Rectal smooth muscle tissue (tissue), 1 donor: ENCODE measurements at regions not wholly inside any gene's neighbourhood (a gene's known extent, or its start where the extent isn't known, plus 50 kb on each side); places are given as distances from the start of the nearest gene placed in this dataset.

Source experiments
- H3K27ac ChIP-seq: one replicate; pipeline ENCODE4 v1.7.0; 2013; ENCODE audit warnings: low read depth, low read length, inconsistent platforms
- H3K27me3 ChIP-seq: one replicate; pipeline ENCODE4 v1.7.0; 2013; ENCODE audit warnings: low read length; ENCODE audit not compliant: control insufficient read depth, insufficient read depth
- H3K36me3 ChIP-seq: one replicate; pipeline ENCODE4 v1.7.0; 2013; ENCODE audit warnings: low read length; ENCODE audit not compliant: control insufficient read depth, insufficient read depth
- H3K4me1 ChIP-seq: one replicate; pipeline ENCODE4 v1.7.0; 2013; ENCODE audit warnings: low read length; ENCODE audit not compliant: control insufficient read depth, insufficient read depth
- H3K4me3 ChIP-seq: one replicate; pipeline ENCODE4 v1.7.0; 2013; ENCODE audit warnings: low read length
- H3K9ac ChIP-seq: one replicate; pipeline ENCODE4 v1.7.0; 2013; ENCODE audit warnings: low read length

DNA sequence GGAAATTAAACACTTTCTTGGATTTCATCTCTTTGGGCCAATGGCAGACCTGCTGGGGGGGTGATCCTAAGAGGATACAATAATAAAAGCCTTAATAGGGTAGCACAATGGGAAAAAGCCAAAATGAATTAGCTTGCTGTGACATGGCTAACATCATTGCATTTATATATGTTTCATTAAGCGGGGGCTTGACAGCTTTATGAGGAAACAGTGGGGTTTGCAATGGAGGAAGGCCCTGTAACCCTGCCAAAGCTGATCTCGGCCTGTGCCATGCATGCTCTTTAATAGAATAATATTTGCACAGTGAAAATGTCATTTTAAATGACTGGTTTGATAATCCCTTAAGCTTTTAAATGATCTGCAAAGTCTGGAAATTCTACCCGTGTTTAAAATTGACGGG lies 291.5 kb downstream of the SLC4A3 start:
- H3K27ac ChIP-seq, result no peak overlapping the region
- no peak overlapping the region for H3K9ac ChIP-seq
- H3K36me3 ChIP-seq, result no peaks in the 10 kb centered on the region
- no peaks in the 10 kb centered on the region for H3K27me3 ChIP-seq
- no peak overlapping the region for H3K4me3 ChIP-seq
- no peaks in the 10 kb centered on the region for H3K4me1 ChIP-seq

DNA sequence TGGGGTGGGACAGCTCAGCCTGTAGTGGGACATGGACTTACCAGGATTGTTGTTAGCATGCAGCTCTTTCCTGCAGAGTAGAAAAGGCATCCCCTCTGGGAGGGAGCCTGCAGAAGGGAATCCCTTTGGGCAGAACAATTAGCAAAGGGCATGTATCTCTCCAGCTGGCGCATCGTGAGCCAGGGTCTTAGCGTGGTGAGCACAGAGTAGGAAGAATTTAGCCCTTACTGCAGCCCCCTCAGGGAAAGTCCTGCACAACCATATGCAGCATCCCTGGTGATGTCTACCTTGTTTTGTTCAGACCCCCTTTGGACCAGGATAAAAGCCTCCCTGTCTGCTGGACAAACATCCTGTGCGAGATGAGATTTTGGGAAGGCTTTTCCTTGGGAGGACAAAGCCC lies 292.1 kb downstream of the SLC4A3 start:
- Histone ChIP-seq H3K27ac (no peak overlapping the region), H3K4me1 (no peaks in the 10 kb centered on the region), H3K36me3 (no peaks in the 10 kb centered on the region), H3K9ac (no peak overlapping the region), H3K4me3 (no peak overlapping the region), H3K27me3 (no peaks in the 10 kb centered on the region)

DNA sequence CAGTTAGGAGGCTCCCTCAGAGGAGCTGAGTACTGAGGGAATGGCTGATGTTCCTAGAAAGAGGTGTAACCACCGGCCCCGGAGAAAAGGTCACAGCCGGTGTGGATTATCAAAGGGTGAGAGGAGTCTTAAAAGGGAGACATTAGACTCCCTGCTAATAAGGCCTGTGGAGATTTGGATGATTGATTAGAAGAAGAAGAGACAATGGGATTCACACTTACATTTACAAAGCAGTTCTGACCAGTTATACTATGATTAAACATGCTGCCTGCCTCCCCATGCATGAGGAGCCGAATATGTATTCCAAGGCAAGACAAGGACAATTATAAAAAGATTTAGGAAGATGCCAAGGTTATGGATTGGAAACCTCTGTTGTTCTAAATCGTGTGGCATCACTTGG lies 302.4 kb downstream of the SLC4A3 start:
- peaks cover 3% of the 10 kb centered on the region for H3K27me3 ChIP-seq
- no peaks in the 10 kb centered on the region for H3K4me1 ChIP-seq
- H3K4me3 ChIP-seq, result no peak overlapping the region
- H3K9ac ChIP-seq, result no peak overlapping the region
- no peak overlapping the region for H3K27ac ChIP-seq
- no peaks in the 10 kb centered on the region for H3K36me3 ChIP-seq

DNA sequence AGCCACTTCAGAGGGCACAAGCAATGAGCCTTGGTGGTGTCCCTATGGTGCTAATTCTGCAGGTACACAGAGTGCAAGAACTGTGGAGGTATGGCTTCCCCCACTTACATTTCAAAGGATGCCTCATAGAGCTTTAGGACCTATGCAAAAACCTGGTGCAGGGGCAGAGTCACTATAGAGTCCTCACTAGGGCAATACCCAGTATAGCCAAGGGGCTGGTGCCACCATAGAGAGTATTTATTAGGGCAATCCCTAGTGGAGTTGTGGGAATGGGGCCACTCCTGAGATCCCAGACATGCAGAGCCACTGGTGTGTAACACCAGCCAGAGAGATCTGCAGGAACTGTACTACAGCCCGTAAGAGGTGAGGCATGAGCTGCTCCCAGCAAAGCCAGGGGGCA lies 312.2 kb downstream of the SLC4A3 start:
- Histone ChIP-seq H3K4me1 (no peaks in the 10 kb centered on the region), H3K4me3 (no peak overlapping the region), H3K27me3 (no peaks in the 10 kb centered on the region), H3K36me3 (no peaks in the 10 kb centered on the region), H3K9ac (no peak overlapping the region), H3K27ac (no peak overlapping the region)

DNA sequence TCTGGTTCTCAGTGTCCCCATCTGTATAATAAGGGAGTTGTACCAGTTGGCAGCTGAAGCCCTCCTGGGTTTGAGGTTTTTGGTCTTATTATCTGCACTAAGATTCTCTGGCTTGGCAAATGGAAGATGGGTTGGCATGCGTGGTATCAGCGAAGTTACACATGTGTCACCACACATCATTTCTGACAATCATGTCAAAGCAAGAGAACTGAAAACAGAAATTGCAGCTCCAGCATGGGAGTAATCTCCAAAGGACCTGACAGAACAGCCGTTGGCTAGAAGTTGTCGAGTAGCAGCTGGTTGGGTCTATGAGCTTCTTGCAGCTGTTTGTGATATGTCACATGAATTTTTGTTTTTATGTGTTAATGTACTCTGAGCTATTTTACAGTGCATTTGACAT lies 317.4 kb downstream of the SLC4A3 start:
- no peak overlapping the region for H3K4me3 ChIP-seq
- H3K27me3 ChIP-seq, result no peaks in the 10 kb centered on the region
- no peak overlapping the region for H3K27ac ChIP-seq

DNA sequence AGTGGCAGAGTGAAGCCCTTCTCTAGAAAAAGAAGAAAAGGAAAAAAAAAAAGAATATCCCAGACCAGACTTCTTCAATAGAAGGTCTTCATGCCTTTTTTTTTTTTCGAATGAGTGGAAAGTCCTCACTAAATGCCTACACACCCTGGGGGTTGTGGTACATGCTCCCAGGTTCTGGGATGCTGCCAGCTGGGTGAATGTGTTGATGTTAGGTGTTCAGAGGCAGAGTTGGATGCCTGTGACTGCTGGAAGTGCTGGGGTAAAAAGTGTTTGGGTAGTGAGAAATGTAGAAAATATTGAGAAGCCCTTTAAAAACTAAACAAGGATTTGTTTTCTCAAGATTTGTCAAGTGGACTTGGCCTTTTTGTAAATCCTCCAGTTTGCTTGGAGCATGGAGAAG lies 318.6 kb downstream of the SLC4A3 start:
- H3K27ac ChIP-seq, result no peak overlapping the region
- no peaks in the 10 kb centered on the region for H3K27me3 ChIP-seq
- no peak overlapping the region for H3K9ac ChIP-seq

More for the DNA sequence above, 317.4 kb downstream of the SLC4A3 start:
- Histone ChIP-seq H3K4me1 (no peaks in the 10 kb centered on the region), H3K9ac (no peak overlapping the region), H3K36me3 (no peaks in the 10 kb centered on the region)

DNA sequence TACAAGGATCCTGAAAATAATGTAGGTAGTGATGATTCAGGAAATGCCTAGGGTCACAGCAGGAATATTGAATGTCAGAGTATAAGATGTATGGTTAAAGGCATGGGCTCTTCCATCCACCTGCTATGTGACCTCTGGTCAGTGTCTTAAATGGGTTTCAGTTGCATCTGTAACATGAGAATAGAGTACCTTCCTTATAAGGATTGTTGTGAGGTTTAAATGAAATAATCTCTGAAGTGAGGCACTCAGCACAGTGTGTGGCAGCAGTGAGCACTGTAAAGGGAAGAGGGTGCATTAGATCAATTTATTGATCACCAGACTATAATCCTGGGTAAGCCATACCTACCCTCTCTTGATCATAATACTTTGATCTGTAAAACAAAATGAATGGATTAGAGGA lies 319.1 kb downstream of the SLC4A3 start:
- Histone ChIP-seq H3K4me3 (no peak overlapping the region), H3K4me1 (no peaks in the 10 kb centered on the region), H3K27ac (no peak overlapping the region), H3K9ac (no peak overlapping the region), H3K27me3 (no peaks in the 10 kb centered on the region), H3K36me3 (no peaks in the 10 kb centered on the region)

More for the DNA sequence above, 318.6 kb downstream of the SLC4A3 start:
- Histone ChIP-seq H3K4me3 (no peak overlapping the region), H3K36me3 (no peaks in the 10 kb centered on the region), H3K4me1 (no peaks in the 10 kb centered on the region)

- Histone ChIP-seq H3K36me3 (no peaks in the 10 kb centered on the region), H3K4me3 (no peak overlapping the region), H3K27me3 (no peaks in the 10 kb centered on the region), H3K4me1 (no peaks in the 10 kb centered on the region), H3K9ac (no peak overlapping the region), H3K27ac (no peak overlapping the region)
These were observed 320.1 kb downstream of the SLC4A3 start for GRCh38 chr2:219947575-219947974.

DNA sequence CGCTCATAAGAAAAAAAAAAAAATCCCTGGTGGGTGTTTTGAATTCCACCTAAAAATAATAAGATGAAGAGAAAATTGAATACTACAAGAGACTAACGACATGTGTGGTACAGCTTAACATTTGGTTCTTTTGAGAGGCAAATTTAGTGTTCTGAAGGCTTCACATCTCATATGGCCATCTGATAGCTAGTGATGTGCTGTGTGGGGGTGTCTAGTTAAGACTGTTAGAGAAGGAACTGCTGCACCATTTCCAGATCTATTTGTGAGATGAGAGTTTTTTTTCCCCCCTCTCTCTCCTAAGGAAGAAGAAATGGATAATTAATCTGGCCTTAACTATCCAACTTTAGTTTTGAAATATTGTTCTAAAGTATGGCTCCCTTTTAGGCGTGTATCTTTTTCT lies 321.6 kb downstream of the SLC4A3 start:
- no peak overlapping the region for H3K27ac ChIP-seq
- no peaks in the 10 kb centered on the region for H3K36me3 ChIP-seq
- no peak overlapping the region for H3K4me3 ChIP-seq
- H3K27me3 ChIP-seq, result no peaks in the 10 kb centered on the region
- no peak overlapping the region for H3K9ac ChIP-seq
- no peaks in the 10 kb centered on the region for H3K4me1 ChIP-seq

DNA sequence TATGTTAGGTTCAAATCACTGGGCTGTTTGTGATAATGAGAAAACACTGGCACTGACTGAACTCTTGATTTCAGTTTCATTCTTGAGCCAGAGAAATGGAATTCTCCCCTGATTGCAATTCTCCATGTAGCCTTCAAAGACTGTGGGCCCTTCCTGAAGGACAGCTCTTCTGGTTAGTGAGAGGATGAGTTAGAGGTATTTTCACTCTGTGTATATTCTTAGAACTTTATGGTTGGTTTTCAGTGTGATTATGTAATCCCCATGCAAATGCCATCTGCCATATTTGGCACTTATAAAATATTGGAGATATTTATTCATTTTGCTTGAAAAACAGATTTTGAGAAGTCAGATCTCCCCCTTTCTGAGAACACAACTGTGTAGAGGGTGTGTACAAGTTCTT lies 323.7 kb downstream of the SLC4A3 start:
- H3K4me3 ChIP-seq, result no peak overlapping the region
- H3K27ac ChIP-seq, result no peak overlapping the region
- no peaks in the 10 kb centered on the region for H3K27me3 ChIP-seq
- H3K36me3 ChIP-seq, result no peaks in the 10 kb centered on the region
- no peaks in the 10 kb centered on the region for H3K4me1 ChIP-seq
- no peak overlapping the region for H3K9ac ChIP-seq

DNA sequence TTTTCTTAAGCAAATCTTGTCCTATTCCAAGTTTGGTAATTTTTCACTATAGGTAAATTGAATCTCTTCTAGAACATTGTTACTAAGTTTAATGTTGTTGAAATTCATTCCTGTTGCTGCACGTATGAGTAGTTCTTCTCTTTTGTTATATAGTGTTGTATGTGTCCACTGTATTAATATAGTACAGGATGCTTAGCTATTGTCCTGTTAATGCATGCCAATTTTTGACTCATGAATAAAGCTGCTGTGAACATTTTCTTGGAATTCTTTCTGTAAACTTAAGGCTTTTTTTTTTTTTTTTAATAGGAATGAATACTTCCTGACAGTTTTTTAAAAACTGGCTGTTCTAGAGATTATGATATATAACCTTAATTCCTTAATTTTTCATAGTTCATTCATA lies 326.9 kb downstream of the SLC4A3 start:
- Histone ChIP-seq H3K27ac (no peak overlapping the region), H3K9ac (no peak overlapping the region), H3K4me3 (no peak overlapping the region), H3K4me1 (no peaks in the 10 kb centered on the region), H3K27me3 (no peaks in the 10 kb centered on the region), H3K36me3 (no peaks in the 10 kb centered on the region)

GRCh38 chr2:219957820-219958219 lies 330.4 kb downstream of the SLC4A3 start:
- Histone ChIP-seq H3K9ac (no peak overlapping the region), H3K27ac (no peak overlapping the region), H3K4me1 (no peaks in the 10 kb centered on the region), H3K27me3 (no peaks in the 10 kb centered on the region), H3K4me3 (no peak overlapping the region), H3K36me3 (no peaks in the 10 kb centered on the region)

DNA sequence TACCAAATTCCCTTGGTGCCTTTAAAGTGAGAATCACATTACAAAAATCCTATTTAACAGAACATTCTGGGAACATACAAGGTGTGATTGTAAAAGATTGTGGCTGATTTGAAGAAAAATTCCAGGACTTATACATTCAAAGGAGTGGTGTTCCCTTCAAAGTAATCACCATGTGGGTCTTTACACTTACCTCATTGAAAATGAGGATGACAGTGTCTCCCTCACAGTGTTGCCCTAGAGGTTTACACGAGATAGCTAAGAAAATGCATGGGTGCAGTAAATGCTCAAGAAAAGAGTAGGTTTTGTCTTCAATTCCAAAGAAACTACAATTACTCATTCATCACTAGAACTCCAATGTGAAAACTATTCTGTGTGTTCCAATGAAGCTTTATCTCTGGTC lies 331.5 kb downstream of the SLC4A3 start:
- no peak overlapping the region for H3K4me3 ChIP-seq
- H3K9ac ChIP-seq, result no peak overlapping the region

GRCh38 chr2:219959471-219959870 lies 332.0 kb downstream of the SLC4A3 start:
- no peaks in the 10 kb centered on the region for H3K36me3 ChIP-seq
- no peak overlapping the region for H3K9ac ChIP-seq
- H3K27me3 ChIP-seq, result no peaks in the 10 kb centered on the region
- no peak overlapping the region for H3K4me3 ChIP-seq
- no peaks in the 10 kb centered on the region for H3K4me1 ChIP-seq
- H3K27ac ChIP-seq, result no peak overlapping the region

More for the DNA sequence above, 331.5 kb downstream of the SLC4A3 start:
- Histone ChIP-seq H3K4me1 (no peaks in the 10 kb centered on the region), H3K27ac (no peak overlapping the region), H3K27me3 (no peaks in the 10 kb centered on the region), H3K36me3 (no peaks in the 10 kb centered on the region)
